ENCODE measurements at regions not wholly inside any gene's neighbourhood (a gene's known extent, or its start where the extent isn't known, plus 50 kb on each side); places are given as distances from the start of the nearest gene placed in this dataset.
"Not testable (repeated sequence)": the region's sequence is repeated elsewhere in the genome, so short reads cannot be mapped to it uniquely, and the experiment has no call there.

- DNase-seq (ENCODE audit: low read depth), result no peak
- no peak overlapping the region for H3K4me3 ChIP-seq (ENCODE audit: low read length)
- no peak for TF ChIP-seq CTCF (IDR thresholded peaks at IDR 0.05; ENCODE audit: insufficient read depth, low read depth, low read length, missing control alignments)
Observed at GRCh38 chr1:4179914-4180735, 280.1 kb upstream of the C1orf174 start.

GRCh38 chr1:4186486-4186885, 286.4 kb upstream of the C1orf174 start:
- not testable (repeated sequence) for DNase-seq (ENCODE audit: low read depth); H3K4me3 ChIP-seq (ENCODE audit: low read length)

GRCh38 chr1:4203501-4203900, 303.4 kb upstream of the C1orf174 start:
- no peak overlapping the region for H3K4me3 ChIP-seq (ENCODE audit: low read length)
- no peak for DNase-seq (ENCODE audit: low read depth)
- no peak for TF ChIP-seq CTCF (IDR thresholded peaks at IDR 0.05; ENCODE audit: insufficient read depth, low read depth, low read length, missing control alignments)

GRCh38 chr1:4207183-4207582, 307.1 kb upstream of the C1orf174 start:
- no peak for TF ChIP-seq CTCF (IDR thresholded peaks at IDR 0.05; ENCODE audit: insufficient read depth, low read depth, low read length, missing control alignments)
- DNase-seq (ENCODE audit: low read depth), result no peak
- H3K4me3 ChIP-seq (ENCODE audit: low read length), result no peak overlapping the region

GRCh38 chr1:4207842-4208692, 308.0 kb upstream of the C1orf174 start:
- no peak for TF ChIP-seq CTCF (IDR thresholded peaks at IDR 0.05; ENCODE audit: insufficient read depth, low read depth, low read length, missing control alignments)
- H3K4me3 ChIP-seq (ENCODE audit: low read length), result no peak overlapping the region
- no peak for DNase-seq (ENCODE audit: low read depth)

GRCh38 chr1:4210043-4210442, 310.0 kb upstream of the C1orf174 start:
- H3K4me3 ChIP-seq (ENCODE audit: low read length), result no peak overlapping the region
- TF ChIP-seq CTCF (IDR thresholded peaks at IDR 0.05; ENCODE audit: insufficient read depth, low read depth, low read length, missing control alignments), result no peak
- no peak for DNase-seq (ENCODE audit: low read depth)

GRCh38 chr1:4212796-4213195, 312.7 kb upstream of the C1orf174 start:
- DNase-seq (ENCODE audit: low read depth), result no peak
- TF ChIP-seq CTCF (IDR thresholded peaks at IDR 0.05; ENCODE audit: insufficient read depth, low read depth, low read length, missing control alignments), result no peak
- no peak overlapping the region for H3K4me3 ChIP-seq (ENCODE audit: low read length)

Measured in epithelial cell of esophagus (primary cell).